SHP77 (cell line): ENCODE measurements at regions not wholly inside any gene's neighbourhood (a gene's known extent, or its start where the extent isn't known, plus 50 kb on each side); places are given as distances from the start of the nearest gene placed in this dataset.

Source experiments
- DNase-seq, 2 experiments: peaks; one replicate each; lab custom pipeline; 2025; lab: John Stamatoyannopoulos, UW

DNA sequence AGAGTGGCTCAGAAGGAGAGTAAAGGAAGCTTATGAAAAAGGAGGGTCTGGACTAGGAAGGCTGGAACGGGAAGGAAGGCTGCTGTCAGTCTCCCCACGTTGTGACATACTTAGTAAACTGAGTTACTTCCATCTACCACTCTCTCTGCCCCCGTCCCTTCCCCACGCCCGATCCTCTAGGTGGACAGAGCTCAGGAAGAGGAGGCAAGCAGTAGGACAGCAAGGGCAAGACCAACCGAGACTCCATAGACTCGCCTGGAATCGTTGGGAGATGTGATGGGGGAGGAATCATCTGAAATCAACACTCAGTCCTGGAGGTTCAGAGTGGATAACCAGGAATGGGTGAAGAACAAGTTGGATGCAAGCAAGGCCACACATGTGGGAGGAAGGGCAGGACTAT, 240.7 kb downstream of the BUD13 start:
- DNase-seq = no peak

DNA sequence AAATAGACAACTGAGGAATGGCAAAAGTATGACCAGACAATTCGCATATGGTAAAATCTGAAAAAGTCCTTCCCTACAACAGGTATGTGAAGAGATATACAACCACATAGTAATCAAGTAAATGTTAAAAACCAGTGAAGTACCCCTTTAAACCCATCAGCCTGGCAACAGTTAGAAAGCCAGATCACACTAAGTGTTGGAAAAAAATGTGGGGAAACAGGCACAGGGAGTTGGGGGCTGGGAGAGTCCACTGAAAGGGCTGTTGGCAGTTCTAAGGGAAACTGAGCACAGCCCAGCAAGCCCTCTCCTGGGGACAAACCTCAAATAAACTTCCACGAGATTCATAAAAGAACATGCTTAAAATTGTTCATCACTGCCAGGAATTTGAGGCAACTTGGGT, 242.1 kb downstream of the BUD13 start:
- no peak for DNase-seq

DNA sequence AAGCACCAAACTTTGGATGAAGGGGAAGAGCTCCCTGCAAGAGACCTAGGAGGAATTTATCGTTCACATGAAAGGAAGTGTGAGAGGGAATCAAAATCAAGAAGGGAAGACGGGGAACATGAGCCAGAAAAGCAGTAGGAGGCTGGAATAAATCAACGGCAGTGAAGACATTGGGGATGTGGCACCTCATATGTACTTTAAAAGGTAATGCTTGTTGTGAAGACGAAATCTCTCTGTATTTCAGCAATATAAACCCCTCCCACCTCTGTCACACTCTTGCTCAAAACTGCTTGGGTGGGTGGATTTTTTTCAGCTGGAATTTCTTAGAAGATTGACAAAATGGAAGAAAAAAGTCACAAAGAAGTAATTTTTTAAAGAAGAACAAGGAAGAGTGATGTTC, 243.5 kb downstream of the BUD13 start:
- DNase-seq = no peak

DNA sequence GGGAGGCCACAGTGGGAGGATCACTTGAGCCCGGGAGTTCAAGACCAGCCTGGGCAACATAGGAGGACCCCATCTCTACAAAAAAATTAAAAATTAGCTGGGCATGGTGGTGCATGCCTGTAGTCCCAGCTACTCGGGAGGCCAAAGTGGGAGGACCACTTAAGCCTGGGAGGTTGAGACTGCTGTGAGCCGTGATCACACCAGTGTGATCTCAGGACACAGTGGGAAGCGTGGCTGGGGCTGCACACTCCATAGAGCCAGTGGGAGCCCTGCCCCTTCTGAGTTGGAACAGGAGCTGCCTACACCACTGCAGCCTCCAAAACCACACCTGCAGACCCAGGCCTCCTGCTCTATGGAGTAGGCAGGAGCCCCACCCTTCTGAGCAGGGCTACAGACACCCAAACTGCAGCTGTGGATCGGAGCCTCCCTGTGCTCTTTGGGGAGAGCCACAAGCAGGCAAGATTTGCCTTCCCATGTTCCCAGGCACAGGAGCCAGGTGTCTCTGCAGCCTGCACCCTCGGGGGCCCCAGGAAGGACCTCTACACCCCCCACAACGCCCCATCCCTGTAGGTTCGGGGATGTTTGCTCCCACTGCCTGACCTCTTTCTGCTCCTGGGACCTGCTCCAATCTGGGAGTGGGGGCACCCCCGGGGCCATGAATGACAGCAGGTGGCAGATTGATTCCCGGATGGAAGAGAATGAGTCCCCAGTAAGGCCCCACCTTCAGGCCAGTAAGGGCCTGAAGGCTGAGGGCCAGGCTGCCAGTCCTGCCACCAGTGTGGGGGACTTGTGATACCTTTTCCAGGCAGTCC, 245.4 kb downstream of the BUD13 start:
- DNase-seq = no peak

DNA sequence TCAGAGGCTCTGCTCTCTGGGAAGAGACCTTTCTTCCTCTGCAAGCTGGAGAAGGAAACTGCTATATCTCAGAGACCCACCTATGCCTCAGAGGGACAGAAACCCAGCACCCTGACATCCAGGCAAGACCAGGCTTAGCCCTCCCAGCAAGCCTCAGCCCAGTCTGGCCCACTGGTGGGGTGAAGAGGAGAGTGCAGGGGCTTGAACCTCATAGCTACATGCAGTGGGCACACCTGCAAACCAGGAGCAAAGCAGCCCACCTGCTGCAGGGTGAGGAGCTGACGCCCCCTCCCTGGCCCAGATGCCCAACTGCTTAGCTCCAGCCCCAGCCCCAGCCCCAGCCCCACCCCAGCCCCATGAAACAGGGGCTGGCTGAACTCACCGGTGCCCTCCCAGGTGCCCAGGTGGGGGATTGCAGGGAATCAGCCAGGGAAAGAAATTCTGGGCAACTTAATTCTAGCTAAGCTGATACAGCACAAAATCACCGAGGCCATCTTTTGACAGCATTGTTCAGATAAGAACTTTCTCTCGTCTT, 246.8 kb downstream of the BUD13 start:
- no peak for DNase-seq

DNA sequence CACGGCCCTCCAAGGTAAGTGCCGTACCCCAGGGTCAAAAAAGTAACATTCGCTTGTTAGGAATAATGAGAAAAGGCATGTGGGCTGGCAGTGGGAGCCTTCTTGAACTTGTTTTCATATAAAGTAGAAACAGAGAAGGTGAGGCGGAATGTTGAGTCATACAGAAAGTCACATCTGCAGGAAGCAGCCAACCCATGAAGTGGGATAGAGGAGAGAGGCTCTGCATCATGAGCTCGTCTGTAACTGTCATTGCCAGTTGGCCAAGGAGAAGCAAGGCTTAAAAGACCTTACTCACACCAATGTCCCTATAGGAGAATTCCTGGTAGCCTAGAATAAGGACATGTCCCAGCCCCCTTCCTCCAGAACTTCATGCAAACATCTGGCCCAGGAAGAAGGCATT, 253.3 kb downstream of the BUD13 start:
- DNase-seq = no peak

DNA sequence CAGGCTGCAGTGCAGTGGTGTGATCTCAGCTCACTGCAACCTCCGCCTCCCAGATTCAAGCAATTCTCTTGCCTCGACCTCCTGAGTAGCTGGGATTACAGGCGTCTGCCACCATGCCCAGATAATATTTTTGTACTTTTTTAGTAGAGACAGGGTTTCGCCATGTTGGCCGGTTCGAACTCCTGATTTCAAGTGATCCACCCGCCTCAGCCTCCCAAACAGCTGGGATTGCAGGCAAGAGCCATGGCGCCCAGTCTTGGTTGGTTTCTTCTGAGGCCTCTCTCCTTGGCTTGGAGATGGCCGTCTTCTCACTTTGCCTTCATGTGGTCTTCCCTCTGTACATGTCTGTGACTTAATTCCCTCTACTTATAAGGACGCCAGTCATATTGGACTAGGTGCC, 254.6 kb downstream of the BUD13 start:
- DNase-seq = no peak

DNA sequence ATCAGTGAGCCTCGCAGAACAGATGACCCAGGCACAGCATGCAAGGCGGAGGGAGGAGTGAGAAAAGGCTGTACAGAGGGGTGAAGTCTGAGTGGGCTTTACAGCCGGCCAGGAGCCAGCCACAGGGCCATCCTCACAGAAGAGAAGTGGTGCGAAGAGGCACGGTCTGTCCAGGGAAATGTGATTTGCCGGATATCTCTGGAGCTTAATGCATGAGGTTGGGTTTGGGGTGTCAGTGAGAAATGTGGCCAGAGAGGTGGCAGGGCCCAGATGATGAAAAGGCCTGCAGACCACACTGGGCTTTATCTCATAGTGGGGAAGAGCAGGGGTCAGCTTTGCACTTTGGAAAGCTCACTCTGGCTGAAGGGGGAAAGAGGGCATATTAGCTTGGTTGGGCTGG, 255.2 kb downstream of the BUD13 start:
- no peak for DNase-seq

DNA sequence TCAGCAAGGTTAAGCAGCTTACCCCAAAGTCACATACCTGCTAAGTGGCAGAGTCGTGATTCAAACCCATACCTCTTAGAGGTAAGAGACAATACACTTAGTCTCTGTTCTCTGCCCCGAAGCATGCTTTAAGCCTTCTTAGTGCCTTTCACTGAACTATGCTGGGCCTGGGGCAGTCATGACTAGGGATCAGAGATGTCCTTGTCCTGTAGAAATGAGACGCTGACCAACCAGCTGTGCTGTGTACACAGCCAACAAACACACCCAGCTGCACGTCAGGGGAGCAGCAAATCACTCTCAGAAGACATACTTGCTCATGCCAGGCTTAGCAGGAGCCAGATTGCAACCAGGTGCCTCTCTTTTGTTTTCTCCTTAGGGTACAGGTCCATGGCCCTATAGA, 255.7 kb downstream of the BUD13 start:
- DNase-seq = peak; percentile 14 to 64

DNA sequence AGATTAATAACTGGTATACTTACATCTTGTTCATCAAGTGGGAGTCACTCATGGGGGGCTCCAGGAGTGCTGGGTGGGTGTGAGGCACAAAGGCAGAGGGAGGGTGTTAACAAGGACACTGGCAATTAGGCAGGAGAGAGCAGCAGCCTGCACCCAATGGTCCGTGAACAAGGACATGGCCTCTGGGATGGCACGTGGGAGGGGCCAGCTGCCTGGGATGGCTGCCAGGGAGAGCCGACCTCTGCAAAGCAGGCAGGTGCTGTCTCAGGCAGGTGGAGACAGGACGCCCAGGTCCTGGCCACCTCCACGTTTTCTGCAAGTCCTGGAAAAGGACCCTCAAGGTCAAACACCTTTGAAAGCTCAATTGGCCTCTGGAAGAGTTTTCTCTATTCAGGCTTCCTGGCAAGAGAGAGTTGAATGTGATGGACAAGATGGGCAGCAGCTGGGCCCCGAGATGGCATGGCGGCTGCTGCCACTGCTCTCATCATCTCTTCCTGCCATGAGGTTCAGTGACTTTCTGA, 257.1 kb downstream of the BUD13 start:
- DNase-seq = peak; percentile 46 to 74

DNA sequence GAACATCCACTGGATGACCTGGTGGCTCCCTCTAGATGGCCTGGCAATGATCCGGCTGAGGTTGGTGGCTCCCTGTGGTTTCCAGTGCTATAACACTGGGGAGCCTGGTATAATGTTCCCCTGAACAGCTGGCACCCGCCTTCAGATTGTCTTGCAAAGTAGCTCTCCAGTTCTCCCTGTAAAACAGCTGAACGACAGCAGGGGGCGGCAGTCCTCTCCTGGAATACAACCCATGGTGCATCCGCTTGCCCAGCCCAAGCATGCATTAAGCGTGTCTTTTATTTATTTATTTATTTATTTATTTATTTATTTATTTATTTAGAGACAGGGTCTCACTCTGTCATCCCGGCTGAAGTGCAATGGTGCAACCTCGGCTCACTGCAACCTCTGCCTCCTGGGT, 258.9 kb downstream of the BUD13 start:
- DNase-seq = no peak

DNA sequence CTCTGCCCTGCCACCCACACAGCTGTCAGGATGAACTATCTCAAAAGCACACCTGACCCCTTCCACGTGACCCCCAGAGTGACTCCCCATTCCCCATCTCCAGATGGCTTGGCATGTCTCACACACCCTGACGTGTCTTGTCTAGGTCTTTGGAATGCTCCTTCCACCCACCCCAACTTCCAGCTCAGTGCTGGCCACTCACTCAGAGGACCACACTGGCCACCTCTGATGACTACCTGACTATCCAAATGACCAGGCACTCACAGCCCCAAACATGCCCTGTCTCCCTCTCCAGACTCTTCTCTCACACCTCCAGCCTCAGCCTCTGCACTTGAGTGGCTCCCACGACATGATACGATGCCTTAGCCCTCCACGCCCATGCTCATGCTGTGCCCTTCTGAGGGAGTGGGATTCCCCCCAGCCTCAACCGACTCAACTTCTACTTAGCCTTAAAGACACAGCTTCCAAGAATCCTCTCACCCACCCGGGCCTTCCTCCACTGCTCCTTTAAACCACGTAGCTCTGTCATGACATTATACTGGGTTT, 259.4 kb downstream of the BUD13 start:
- DNase-seq = no peak

DNA sequence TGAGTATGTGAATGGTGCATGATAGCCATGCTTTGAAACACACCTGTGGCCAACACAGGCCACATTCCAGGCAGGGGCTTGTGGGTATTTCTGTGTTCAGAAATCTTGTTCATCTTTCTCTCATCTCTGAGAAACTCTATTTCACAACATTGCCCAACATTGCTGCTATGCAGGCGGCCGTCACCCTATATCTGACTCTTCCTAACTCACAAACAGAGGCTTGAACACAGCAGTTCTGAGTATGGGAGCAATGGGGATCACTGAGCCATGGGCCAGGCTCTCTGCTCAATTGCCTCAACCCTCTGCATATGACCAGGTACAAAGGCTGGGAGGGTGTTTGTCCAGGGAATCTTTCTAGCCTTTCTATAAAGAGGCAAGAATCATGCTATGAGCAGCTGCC, 259.9 kb downstream of the BUD13 start:
- DNase-seq = no peak

DNA sequence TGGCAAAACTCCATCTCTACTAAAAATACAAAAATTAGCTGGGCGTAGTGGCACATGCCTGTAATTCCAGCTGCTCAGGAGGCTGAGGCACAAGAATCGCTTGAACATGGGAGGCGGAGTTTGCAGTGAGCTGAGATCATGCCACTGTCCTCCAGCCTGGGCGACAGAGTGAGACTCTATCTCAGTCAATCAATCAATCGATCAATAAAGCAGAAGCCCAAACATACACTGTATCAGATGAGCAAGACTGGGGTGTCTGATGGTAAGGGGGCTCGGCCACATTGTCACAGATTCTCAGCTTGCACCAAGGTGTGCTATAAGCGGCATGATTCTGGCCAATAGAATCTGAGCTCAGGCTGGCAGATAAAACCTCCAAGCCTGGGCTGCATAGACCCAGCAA, 261.1 kb downstream of the BUD13 start:
- DNase-seq = no peak

DNA sequence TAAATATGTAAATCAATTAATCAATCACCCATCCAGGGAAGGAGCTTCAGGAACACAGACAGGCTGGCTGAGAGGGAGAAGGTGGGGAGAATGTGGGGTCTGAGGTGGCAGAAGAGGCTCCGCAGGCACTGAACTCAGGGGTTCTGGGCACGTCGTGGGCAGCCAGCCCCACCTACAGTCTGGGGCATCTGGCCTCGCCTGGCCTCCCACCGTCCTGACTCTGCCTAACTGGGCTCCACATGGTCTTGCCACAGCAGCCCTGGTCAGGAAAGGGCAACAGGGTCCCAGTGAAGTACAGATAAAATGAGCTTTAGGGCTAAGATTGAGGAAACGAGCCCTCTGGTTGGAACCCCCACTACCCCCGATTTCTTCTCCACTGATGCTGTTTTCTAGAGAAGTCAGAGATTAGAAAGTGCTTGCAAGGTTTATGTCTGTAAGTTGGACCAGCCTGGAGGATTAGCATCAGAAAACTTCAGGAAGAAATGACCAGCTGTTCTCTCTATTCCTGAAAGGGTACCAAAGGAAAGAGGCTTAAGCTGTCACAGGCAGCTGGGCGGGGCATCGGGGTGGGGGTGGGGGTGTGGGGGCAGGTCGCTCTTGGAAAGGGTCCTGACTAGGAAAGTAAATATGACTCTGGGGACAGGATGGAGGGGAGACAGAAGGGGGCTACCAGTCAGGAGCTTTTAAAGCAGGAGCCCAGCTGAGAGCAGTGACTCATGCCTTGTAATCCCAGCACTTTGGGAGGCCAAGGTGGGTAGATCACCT, 261.7 kb downstream of the BUD13 start:
- DNase-seq = no peak

DNA sequence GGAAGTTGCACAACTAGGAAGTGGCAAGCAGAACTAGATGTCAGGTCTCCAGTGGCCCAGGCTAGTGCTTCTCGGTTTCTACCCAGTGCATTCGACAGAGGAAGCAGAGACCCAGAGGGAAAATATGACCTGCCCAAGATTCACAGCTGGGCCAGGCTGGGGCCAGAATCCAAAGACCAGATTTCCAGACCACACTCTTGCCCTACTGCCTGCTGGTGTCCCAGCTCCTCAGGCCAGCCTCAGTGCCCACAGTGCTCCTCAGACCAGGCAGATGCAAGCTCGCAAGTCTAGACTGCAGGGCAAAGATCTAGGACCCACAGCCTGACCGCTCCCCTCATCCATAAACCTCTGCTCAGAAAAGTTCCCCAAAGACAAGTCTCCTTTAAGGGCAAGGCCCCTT, 262.6 kb downstream of the BUD13 start:
- no peak for DNase-seq

DNA sequence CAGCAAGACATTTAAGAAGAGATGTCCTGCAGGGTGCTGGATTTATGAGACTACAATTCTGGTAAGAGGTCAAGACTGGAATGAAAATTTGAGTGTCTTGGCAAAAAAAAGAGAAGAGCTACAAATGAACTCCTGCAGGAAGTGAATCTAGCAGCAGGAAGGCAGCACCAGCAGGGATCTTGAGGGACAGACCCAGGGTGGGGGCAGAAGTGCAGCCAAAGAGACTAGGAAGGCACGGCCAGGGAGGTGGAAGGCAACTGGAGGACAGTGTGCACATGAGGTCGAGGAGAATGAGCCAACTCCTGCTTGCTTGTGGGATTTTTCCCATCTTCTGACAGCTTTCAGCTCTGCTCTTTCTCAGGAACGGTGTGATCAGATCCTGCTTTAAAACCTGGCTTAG, 263.2 kb downstream of the BUD13 start:
- no peak for DNase-seq

DNA sequence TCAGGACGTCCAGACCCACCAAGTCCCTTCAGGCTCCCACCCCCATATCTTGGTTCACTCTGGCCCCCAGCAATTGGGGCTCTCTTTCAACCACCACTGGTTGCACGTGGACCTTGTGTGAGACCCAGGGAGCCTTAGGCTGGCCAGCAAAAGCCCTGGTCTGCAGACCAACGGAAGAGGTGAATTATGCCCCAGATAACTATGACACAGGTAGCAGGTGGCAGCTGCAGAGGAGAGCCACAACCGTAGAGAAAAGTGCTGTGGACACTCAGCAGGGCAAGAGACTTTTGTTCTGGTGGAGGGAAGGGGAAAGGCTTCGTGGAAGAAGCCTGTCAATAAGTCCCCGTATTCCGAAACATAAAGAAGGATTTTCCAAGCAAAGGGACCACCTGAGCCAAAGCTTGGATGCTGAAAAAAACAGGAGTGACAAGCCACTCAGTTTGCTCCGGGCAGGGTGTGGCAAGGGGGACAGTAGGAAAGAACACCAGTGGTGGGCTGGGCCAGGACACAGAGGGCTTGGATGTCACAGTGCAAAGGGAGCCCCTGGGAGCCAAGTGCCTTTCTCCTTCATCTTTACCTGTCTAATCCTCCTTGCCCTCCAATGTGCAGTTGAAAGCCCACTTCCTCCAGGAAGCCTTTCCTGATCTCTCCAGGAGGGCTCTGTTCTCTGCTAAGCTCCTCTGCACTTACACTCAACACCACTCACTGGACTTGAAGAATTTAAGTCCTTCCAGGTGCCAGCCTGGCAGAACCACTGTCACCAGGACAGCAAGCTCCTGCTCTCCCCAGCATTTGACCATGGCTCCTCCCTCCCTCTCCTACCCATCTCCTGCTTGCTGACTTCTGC, 264.7 kb downstream of the BUD13 start:
- DNase-seq = no peak

DNA sequence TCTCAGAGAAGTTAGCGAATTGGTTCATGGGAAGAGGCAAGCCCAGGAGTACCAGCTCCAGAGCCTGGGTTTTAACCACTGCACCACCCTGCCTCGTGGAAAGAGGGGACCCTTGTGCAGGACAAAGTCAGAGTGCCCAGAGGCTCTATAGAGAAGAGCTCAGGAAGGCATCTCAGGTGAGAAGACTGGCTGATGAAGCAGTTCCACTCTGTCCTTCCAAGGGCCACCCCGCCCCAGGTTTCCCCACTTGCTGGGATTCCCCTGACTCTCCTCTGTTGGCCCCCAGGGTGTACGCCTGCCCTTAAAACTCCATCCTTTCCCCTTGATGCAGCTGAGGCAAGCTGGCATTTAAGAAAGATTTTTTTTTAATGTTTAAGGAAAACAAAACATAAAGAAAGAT, 265.8 kb downstream of the BUD13 start:
- DNase-seq = no peak

DNA sequence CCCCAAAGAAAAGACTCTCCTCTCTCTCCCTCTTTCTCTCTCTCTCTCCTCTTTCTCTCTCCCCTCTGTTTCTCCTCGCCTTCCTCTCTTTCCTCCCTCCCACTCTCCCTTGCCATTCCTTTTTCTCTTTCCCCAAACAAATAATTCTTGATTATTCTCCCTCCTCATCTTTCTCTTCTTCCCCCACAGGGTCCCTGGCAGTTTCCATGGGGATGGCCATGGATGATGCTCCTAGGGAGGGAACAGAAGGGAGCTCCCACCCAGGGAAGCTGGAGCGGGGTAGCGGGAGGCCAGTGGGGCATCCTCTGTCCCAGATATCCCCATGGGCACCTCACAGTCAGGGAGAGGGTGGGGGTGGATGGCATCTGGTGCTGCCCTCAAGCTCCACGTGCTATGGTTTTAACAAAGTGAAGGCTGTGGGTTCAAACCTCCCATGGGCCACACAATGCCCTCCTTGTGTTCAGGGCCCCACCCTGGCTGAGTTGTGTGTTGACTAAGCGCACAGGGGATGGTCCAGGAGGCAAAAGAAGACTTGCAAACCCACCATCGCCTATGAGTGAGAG, 266.4 kb downstream of the BUD13 start:
- no peak for DNase-seq
